Activated T-cell treated with anti-CD3 and anti-CD28 coated beads, Interleukin-2, amount 50 U/mL, for 48 hours (primary cell): ENCODE measurements at regions not wholly inside any gene's neighbourhood (a gene's known extent, or its start where the extent isn't known, plus 50 kb on each side); places are given as distances from the start of the nearest gene placed in this dataset.

Experiments
- DNase-seq, 2 experiments: peaks; one replicate each; pipeline ENCODE4 v3.0.0-alpha.2; 2020

GRCh38 chr7:124489082-124489819 is 276.3 kb downstream of the GPR37 start:
- DNase-seq, result no peak

- no peak for DNase-seq
Measured at GRCh38 chr7:124482229-124482628, 283.4 kb downstream of the GPR37 start.

- no peak for DNase-seq
Measured at GRCh38 chr7:124480821-124481290, 284.7 kb downstream of the GPR37 start.

- DNase-seq, result no peak
Measured at GRCh38 chr7:124480036-124480820, 285.4 kb downstream of the GPR37 start.

- DNase-seq, result no peak
Measured at GRCh38 chr7:124462249-124462648, 303.3 kb downstream of the GPR37 start.

- no peak for DNase-seq
Measured at GRCh38 chr7:124460555-124460954, 305.0 kb downstream of the GPR37 start.

- no peak for DNase-seq
Measured at GRCh38 chr7:124460056-124460450, 305.5 kb downstream of the GPR37 start.

GRCh38 chr7:124459101-124460055 is 306.2 kb downstream of the GPR37 start:
- no peak for DNase-seq

- no peak for DNase-seq
Measured at GRCh38 chr7:124457841-124458240, 307.8 kb downstream of the GPR37 start.

- DNase-seq, result no peak
Measured at GRCh38 chr7:124456286-124456685, 309.3 kb downstream of the GPR37 start.

GRCh38 chr7:124452186-124452585 is 313.4 kb downstream of the GPR37 start:
- no peak for DNase-seq

- no peak for DNase-seq
Measured at GRCh38 chr7:124449896-124450295, 315.7 kb downstream of the GPR37 start.

- DNase-seq, result no peak
Measured at GRCh38 chr7:124444696-124445480, 320.7 kb downstream of the GPR37 start.

GRCh38 chr7:124443762-124444161 is 321.8 kb downstream of the GPR37 start:
- DNase-seq, result no peak

GRCh38 chr7:124440081-124440480 is 325.5 kb downstream of the GPR37 start:
- no peak for DNase-seq

GRCh38 chr7:124432009-124432578 is 333.5 kb downstream of the GPR37 start:
- no peak for DNase-seq

- DNase-seq, result no peak
Measured at GRCh38 chr7:124429923-124430322, 335.7 kb downstream of the GPR37 start.

- no peak for DNase-seq
Measured at GRCh38 chr7:124428781-124429180, 336.8 kb downstream of the GPR37 start.

- no peak for DNase-seq
Measured at GRCh38 chr7:124426621-124427020, 339.0 kb downstream of the GPR37 start.

- DNase-seq, result no peak
Measured at GRCh38 chr7:124423863-124424262, 341.7 kb downstream of the GPR37 start.

- DNase-seq, result no peak
Measured at GRCh38 chr7:124422081-124422480, 343.5 kb downstream of the GPR37 start.

- DNase-seq, result no peak
Measured at GRCh38 chr7:124420367-124420766, 345.2 kb downstream of the GPR37 start.
